BJ (cell line): ENCODE measurements at regions not wholly inside any gene's neighbourhood (a gene's known extent, or its start where the extent isn't known, plus 50 kb on each side); places are given as distances from the start of the nearest gene placed in this dataset.

Source experiments
- CTCF ChIA-PET: fragments of 350-600 bp; formaldehyde crosslinking; extraction: SDS; loops from one replicate; lab custom pipeline; 2021; ENCODE audit warnings: antibody characterized with exemption, inconsistent platforms; lab: Yijun Ruan, JAX
- POLR2A ChIA-PET: fragments of 300-600 bp; sonication (Branson Sonifier 250); formaldehyde crosslinking; extraction: SDS; loops from one replicate; lab custom pipeline; 2021; ENCODE audit warnings: antibody characterized with exemption; lab: Charles Lee
- DNase-seq: peaks from one replicate; pipeline ENCODE4 v3.0.0-alpha.2; 2011; ENCODE audit warnings: low read depth
- H3K27me3 ChIP-seq: 2 replicates; pipeline ENCODE4 v1.6.0; 2011; ENCODE audit warnings: low read length; ENCODE audit not compliant: control insufficient read depth, insufficient read depth
- H3K36me3 ChIP-seq: 2 replicates; pipeline ENCODE4 v1.5.1; 2011; ENCODE audit warnings: low read length; ENCODE audit not compliant: control insufficient read depth, insufficient read depth
- H3K4me3 ChIP-seq: 2 replicates; pipeline ENCODE4 v1.5.1; 2011; ENCODE audit warnings: low read depth, mild to moderate bottlenecking, control low read depth, low read length
- CTCF ChIP-seq: IDR thresholded peaks from 2 replicates; pipeline ENCODE4 v1.5.1; 2011; ENCODE audit warnings: low read depth, mild to moderate bottlenecking, control low read depth, inconsistent platforms, low read length, moderate library complexity; ENCODE audit not compliant: insufficient read depth

GRCh38 chr11:71329786-71330185 lies 77.4 kb upstream of the SHANK2 start:
- Histone ChIP-seq H3K36me3 (no peaks in the 10 kb centered on the region), H3K27me3 (peaks cover 1% of the 10 kb centered on the region), H3K4me3 (no peak overlapping the region)
- no peak for DNase-seq
- ChIA-PET POLR2A (no interaction called here), CTCF (no interaction called here)
- TF ChIP-seq CTCF = no peak

GRCh38 chr11:71329165-71329510 lies 76.8 kb upstream of the SHANK2 start:
- H3K27me3 ChIP-seq = peaks cover 1% of the 10 kb centered on the region
- CTCF ChIA-PET = interaction anchor here (1.1 to 2.0 kb wide), 2 partner anchors 11 to 242 kb away, joined by 7 to 9 read pairs; no protein-coding TSS in a partner anchor
- no peak overlapping the region for H3K4me3 ChIP-seq
- DNase-seq = no peak
- POLR2A ChIA-PET = no interaction called here
- no peaks in the 10 kb centered on the region for H3K36me3 ChIP-seq
- TF ChIP-seq CTCF = no peak

- no peak for TF ChIP-seq CTCF
- ChIA-PET POLR2A (no interaction called here), CTCF (interaction anchor here (2.0 kb wide), 1 partner anchor 12 kb away, joined by 9 read pairs; no protein-coding TSS in a partner anchor)
- Histone ChIP-seq H3K36me3 (no peaks in the 10 kb centered on the region), H3K4me3 (no peak overlapping the region), H3K27me3 (peaks cover 1% of the 10 kb centered on the region)
- no peak for DNase-seq
Observed at GRCh38 chr11:71327156-71328085, 75.0 kb upstream of the SHANK2 start.

GRCh38 chr11:71326328-71326940 lies 74.1 kb upstream of the SHANK2 start:
- no peak for DNase-seq
- Histone ChIP-seq H3K36me3 (no peaks in the 10 kb centered on the region), H3K27me3 (peaks cover 1% of the 10 kb centered on the region), H3K4me3 (no peak overlapping the region)
- ChIA-PET POLR2A (no interaction called here), CTCF (interaction anchor here (1.0 kb wide), 1 partner anchor 9 kb away, joined by 3 read pairs; no protein-coding TSS in a partner anchor)
- no peak for TF ChIP-seq CTCF
